Osteoblast (primary cell): ENCODE measurements at regions not wholly inside any gene's neighbourhood (a gene's known extent, or its start where the extent isn't known, plus 50 kb on each side); places are given as distances from the start of the nearest gene placed in this dataset.
"Not testable (repeated sequence)": the region's sequence is repeated elsewhere in the genome, so short reads cannot be mapped to it uniquely, and the experiment has no call there.

Experiments
- DNase-seq: peaks from one replicate; pipeline ENCODE4 v3.0.0; 2011; ENCODE audit warnings: low spot score, mixed read lengths; ENCODE audit not compliant: insufficient read length; ENCODE audit errors: missing footprints
- H2AFZ ChIP-seq: 2 replicates; pipeline ENCODE4 v1.6.0; 2011; ENCODE audit warnings: mild to moderate bottlenecking, low read length
- H3K27ac ChIP-seq: 2 replicates; pipeline ENCODE4 v1.5.1; 2011; ENCODE audit warnings: mild to moderate bottlenecking, low read depth, low read length, moderate library complexity
- H3K27me3 ChIP-seq: 2 replicates; pipeline ENCODE4 v1.6.0; 2012; ENCODE audit warnings: mild to moderate bottlenecking, control low read depth, inconsistent platforms, low read length, moderate library complexity; ENCODE audit not compliant: insufficient read depth
- H3K36me3 ChIP-seq: 2 replicates; pipeline ENCODE4 v1.5.1; 2011; ENCODE audit warnings: mild to moderate bottlenecking, low read length, control low read depth, moderate library complexity; ENCODE audit not compliant: insufficient read depth
- H3K4me1 ChIP-seq: 2 replicates; pipeline ENCODE4 v1.5.1; 2011; ENCODE audit warnings: mild to moderate bottlenecking, low read length, control low read depth, moderate library complexity; ENCODE audit not compliant: insufficient read depth
- H3K4me2 ChIP-seq: 2 replicates; pipeline ENCODE4 v1.6.0; 2011; ENCODE audit warnings: mild to moderate bottlenecking, low read length; ENCODE audit not compliant: insufficient read depth
- H3K4me3 ChIP-seq: fragments of 200-600 bp; sonication (generic); 3 replicates; pipeline ENCODE4 v1.5.1; 2012; ENCODE audit warnings: mild to moderate bottlenecking, low read length, inconsistent platforms; ENCODE audit not compliant: insufficient read depth
- H3K79me2 ChIP-seq: 2 replicates; pipeline ENCODE4 v1.6.0; 2012; ENCODE audit warnings: mild to moderate bottlenecking, low read length, control low read depth, inconsistent platforms; ENCODE audit not compliant: insufficient read depth
- H3K9me3 ChIP-seq: 2 replicates; pipeline ENCODE4 v1.5.1; 2011; ENCODE audit warnings: low read depth, low read length, control low read depth
- H4K20me1 ChIP-seq: 2 replicates; pipeline ENCODE4 v1.6.0; 2012; ENCODE audit warnings: mild to moderate bottlenecking, low read length, control low read depth; ENCODE audit not compliant: insufficient read depth
- TF ChIP-seq, protein P1 (sequence below): IDR thresholded peaks from 2 replicates; pipeline ENCODE4 v1.5.1; 2011; ENCODE audit warnings: mild to moderate bottlenecking, low read depth, low read length, moderate library complexity; ENCODE audit errors: extremely low read depth

DNA sequence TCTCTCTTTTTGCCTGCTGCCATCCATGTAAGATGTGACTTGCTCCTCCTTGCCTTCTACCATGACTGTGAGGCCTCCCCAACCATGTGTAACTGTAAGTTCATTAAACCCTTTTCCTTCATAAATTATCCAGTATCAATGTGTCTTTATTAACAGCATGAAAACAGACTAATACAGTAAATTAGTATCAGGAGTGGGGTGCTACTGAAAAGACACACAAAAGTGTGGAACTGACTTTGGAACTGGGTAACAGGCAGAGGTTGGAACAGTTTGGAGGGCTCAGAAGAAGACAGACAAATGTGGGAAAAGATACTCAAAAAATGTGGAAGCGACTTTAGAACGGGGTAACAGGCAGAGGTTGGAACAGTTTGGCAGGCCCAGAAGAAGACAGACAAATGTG, 189.4 kb downstream of the HTR1B start:
- no peaks in the 10 kb centered on the region for H3K79me2 ChIP-seq
- no peak overlapping the region for H2AFZ ChIP-seq
- TF ChIP-seq, protein P1, sequence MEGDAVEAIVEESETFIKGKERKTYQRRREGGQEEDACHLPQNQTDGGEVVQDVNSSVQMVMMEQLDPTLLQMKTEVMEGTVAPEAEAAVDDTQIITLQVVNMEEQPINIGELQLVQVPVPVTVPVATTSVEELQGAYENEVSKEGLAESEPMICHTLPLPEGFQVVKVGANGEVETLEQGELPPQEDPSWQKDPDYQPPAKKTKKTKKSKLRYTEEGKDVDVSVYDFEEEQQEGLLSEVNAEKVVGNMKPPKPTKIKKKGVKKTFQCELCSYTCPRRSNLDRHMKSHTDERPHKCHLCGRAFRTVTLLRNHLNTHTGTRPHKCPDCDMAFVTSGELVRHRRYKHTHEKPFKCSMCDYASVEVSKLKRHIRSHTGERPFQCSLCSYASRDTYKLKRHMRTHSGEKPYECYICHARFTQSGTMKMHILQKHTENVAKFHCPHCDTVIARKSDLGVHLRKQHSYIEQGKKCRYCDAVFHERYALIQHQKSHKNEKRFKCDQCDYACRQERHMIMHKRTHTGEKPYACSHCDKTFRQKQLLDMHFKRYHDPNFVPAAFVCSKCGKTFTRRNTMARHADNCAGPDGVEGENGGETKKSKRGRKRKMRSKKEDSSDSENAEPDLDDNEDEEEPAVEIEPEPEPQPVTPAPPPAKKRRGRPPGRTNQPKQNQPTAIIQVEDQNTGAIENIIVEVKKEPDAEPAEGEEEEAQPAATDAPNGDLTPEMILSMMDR = no peak
- peaks cover 2% of the 10 kb centered on the region for H3K9me3 ChIP-seq
- no peak for DNase-seq
- no peak overlapping the region for H3K27ac ChIP-seq
- H3K4me1 ChIP-seq = no peaks in the 10 kb centered on the region
- H3K27me3 ChIP-seq = no peaks in the 10 kb centered on the region
- no peaks in the 10 kb centered on the region for H3K36me3 ChIP-seq
- no peak overlapping the region for H3K4me3 ChIP-seq
- no peak overlapping the region for H3K4me2 ChIP-seq
- H4K20me1 ChIP-seq = no peaks in the 10 kb centered on the region

DNA sequence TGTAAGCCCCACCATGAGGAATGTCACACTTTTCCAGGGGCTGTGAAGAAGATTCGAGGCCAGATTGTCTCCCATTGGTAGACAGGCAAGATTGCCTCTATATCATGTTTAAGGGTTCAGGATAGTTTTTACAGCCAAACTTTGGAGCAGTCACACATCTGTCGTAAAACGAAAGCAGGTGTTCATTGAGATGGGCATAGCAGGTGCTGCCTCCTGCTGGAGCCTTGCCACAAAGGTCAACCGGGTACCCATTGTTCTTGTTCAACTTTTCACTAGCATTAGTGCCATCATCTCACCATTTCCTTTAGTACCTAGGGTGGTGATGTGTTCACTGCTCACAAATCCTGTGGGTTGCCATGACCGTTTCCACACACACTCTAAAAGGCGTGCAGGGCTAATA, 198.3 kb downstream of the HTR1B start:
- Histone ChIP-seq H3K27ac (no peak overlapping the region), H2AFZ (no peak overlapping the region), H3K9me3 (no peaks in the 10 kb centered on the region), H3K4me3 (no peak overlapping the region), H4K20me1 (no peaks in the 10 kb centered on the region), H3K4me2 (no peak overlapping the region), H3K36me3 (no peaks in the 10 kb centered on the region), H3K79me2 (no peaks in the 10 kb centered on the region), H3K4me1 (no peaks in the 10 kb centered on the region), H3K27me3 (no peaks in the 10 kb centered on the region)
- TF ChIP-seq, protein P1 = no peak
- DNase-seq = no peak

DNA sequence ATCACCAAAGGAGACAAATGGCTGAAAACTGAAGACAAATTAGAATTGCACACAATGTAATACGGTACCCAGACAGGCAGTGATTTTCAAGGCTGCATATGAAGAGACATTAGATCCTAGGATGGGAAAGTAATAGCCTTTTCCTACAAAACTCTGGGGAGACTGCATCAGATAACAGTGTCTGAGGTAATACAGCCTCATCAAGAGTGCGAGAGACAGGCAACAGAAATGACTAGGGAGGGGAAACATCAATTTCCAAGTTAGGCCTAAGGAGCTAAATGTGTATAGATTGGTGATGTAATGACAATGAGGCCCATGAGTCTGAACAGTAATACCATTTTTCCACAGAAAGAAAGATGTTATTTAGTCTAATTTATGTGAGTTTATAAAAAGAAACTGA, 200.3 kb downstream of the HTR1B start:
- Histone ChIP-seq H3K36me3 (no peaks in the 10 kb centered on the region), H3K27me3 (no peaks in the 10 kb centered on the region), H3K79me2 (no peaks in the 10 kb centered on the region), H3K27ac (no peak overlapping the region), H3K4me3 (no peak overlapping the region), H3K4me1 (no peaks in the 10 kb centered on the region), H4K20me1 (no peaks in the 10 kb centered on the region), H3K9me3 (no peaks in the 10 kb centered on the region), H2AFZ (peak overlapping the region; percentile 31), H3K4me2 (no peak overlapping the region)
- TF ChIP-seq, protein P1 = no peak
- DNase-seq = peak; percentile 27

DNA sequence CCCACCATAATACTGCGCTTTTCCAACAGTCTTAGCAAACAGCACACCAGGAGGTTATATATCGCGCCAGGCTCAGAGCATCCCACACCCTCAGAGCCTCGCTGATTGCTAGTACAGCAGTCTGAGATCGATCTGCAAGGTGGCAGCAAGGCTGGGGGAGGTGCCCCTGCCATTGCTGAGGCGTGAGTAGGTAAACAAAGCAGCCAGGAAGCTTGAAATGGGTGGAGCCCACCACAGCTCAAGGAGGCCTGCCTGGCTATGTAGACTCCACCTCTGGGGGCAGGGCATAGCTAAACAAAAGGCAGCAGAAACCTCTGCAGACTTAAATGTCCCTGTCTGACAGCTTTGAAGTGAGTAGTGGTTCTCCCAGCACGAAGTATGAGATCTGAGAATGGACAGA, 211.5 kb downstream of the HTR1B start:
- H3K36me3 ChIP-seq, H3K4me3 ChIP-seq, H2AFZ ChIP-seq, H3K79me2 ChIP-seq, H3K9me3 ChIP-seq, H4K20me1 ChIP-seq, H3K4me1 ChIP-seq, H3K27ac ChIP-seq, H3K27me3 ChIP-seq, H3K4me2 ChIP-seq, DNase-seq: not testable (repeated sequence)

DNA sequence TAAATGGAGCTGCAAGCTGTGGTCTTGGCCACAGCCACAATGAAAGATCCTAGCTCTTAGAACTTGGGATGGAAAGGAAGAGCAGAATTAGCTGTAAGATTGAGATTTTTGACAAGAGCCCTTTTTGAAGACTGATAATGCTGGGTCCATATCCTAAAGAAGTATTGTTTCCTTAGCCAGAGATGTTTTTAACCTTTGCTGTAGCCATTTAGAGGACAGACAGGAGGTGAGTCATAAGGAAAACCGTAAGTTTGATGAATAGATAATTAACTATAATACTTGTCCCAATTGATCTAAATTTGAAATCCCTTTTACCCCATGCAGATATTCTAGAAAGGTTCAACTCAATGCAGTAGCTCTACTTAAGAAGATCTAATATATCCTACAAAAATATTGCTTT, 213.7 kb downstream of the HTR1B start:
- H3K4me2 ChIP-seq = no peak overlapping the region
- no peak overlapping the region for H3K4me3 ChIP-seq
- TF ChIP-seq, protein P1 = no peak

More for the DNA sequence above, 213.7 kb downstream of the HTR1B start:
- Histone ChIP-seq H3K27me3 (no peaks in the 10 kb centered on the region), H3K4me1 (no peaks in the 10 kb centered on the region), H4K20me1 (no peaks in the 10 kb centered on the region), H3K9me3 (no peaks in the 10 kb centered on the region), H3K36me3 (no peaks in the 10 kb centered on the region), H3K79me2 (no peaks in the 10 kb centered on the region), H2AFZ (no peak overlapping the region), H3K27ac (no peak overlapping the region)
- no peak for DNase-seq
